Large intestine (tissue), 3 donors: ENCODE measurements at regions not wholly inside any gene's neighbourhood (a gene's known extent, or its start where the extent isn't known, plus 50 kb on each side); places are given as distances from the start of the nearest gene placed in this dataset.

Experiments
- DNase-seq, 2 donors: peaks; one replicate each; pipeline versions ENCODE4 v3.0.0 to v3.0.0-alpha.2; 2013
- H3K27ac ChIP-seq: one replicate; pipeline ENCODE4 v1.5.1; 2013; ENCODE audit warnings: low read length
- H3K27me3 ChIP-seq: 2 replicates; pipeline ENCODE4 v1.6.1; 2013; ENCODE audit warnings: low read length; ENCODE audit not compliant: control insufficient read depth, insufficient read depth
- H3K36me3 ChIP-seq: 2 replicates; pipeline ENCODE4 v1.6.1; 2013; ENCODE audit warnings: low read length; ENCODE audit not compliant: control insufficient read depth, insufficient read depth
- H3K4me1 ChIP-seq: one replicate; pipeline ENCODE4 v1.6.1; 2013; ENCODE audit warnings: low read length; ENCODE audit not compliant: control insufficient read depth, insufficient read depth
- H3K4me3 ChIP-seq: one replicate; pipeline ENCODE4 v1.5.1; 2013; ENCODE audit warnings: low read length
- H3K9me3 ChIP-seq: one replicate; pipeline ENCODE4 v1.6.1; 2013; ENCODE audit warnings: mild to moderate bottlenecking, low read depth, low read length, moderate library complexity; ENCODE audit not compliant: control insufficient read depth
- WGBS: methylation state at CpG from one replicate; pipeline ENCODE4 v1.1.5; 2013; ENCODE audit warnings: low lambda C conversion rate; ENCODE audit not compliant: insufficient coverage; 5-methylcytosine and 5-hydroxymethylcytosine counted together

- H3K36me3 ChIP-seq = no peaks in the 10 kb centered on the region
- no peaks in the 10 kb centered on the region for H3K27me3 ChIP-seq
- no peak overlapping the region for H3K4me3 ChIP-seq
- no peak for DNase-seq
- H3K9me3 ChIP-seq = no peaks in the 10 kb centered on the region
- no peaks in the 10 kb centered on the region for H3K4me1 ChIP-seq
- H3K27ac ChIP-seq = no peak overlapping the region
- no CpG with 5 or more reads among the region's 1 CpG for WGBS
Measured at GRCh38 chr7:84686373-84686772, 491.8 kb upstream of the SEMA3A start.

GRCh38 chr7:84684836-84685480 lies 490.4 kb upstream of the SEMA3A start:
- Histone ChIP-seq H3K27ac (no peak overlapping the region), H3K4me3 (no peak overlapping the region), H3K4me1 (no peaks in the 10 kb centered on the region), H3K27me3 (no peaks in the 10 kb centered on the region), H3K36me3 (no peaks in the 10 kb centered on the region), H3K9me3 (no peaks in the 10 kb centered on the region)
- DNase-seq = no peak
- WGBS = no CpG with 5 or more reads among the region's 1 CpG

GRCh38 chr7:84682543-84682942 lies 488.0 kb upstream of the SEMA3A start:
- no peaks in the 10 kb centered on the region for H3K27me3 ChIP-seq
- H3K9me3 ChIP-seq = no peaks in the 10 kb centered on the region
- no peak for DNase-seq
- no peak overlapping the region for H3K4me3 ChIP-seq
- H3K27ac ChIP-seq = no peak overlapping the region
- no peaks in the 10 kb centered on the region for H3K4me1 ChIP-seq
- 25% methylated on average over 1 of the region's 2 CpGs for WGBS
- no peaks in the 10 kb centered on the region for H3K36me3 ChIP-seq

GRCh38 chr7:84678841-84679240 lies 484.3 kb upstream of the SEMA3A start:
- DNase-seq = no peak
- H3K36me3 ChIP-seq = no peaks in the 10 kb centered on the region
- WGBS = no CpG with 5 or more reads among the region's 2 CpGs

GRCh38 chr7:84677117-84677732 lies 482.6 kb upstream of the SEMA3A start:
- no peak for DNase-seq
- no CpG with 5 or more reads among the region's 1 CpG for WGBS
- Histone ChIP-seq H3K4me1 (no peaks in the 10 kb centered on the region), H3K36me3 (no peaks in the 10 kb centered on the region), H3K4me3 (no peak overlapping the region), H3K9me3 (no peaks in the 10 kb centered on the region), H3K27ac (no peak overlapping the region), H3K27me3 (no peaks in the 10 kb centered on the region)

More at GRCh38 chr7:84678841-84679240, 484.3 kb upstream of the SEMA3A start:
- Histone ChIP-seq H3K27me3 (no peaks in the 10 kb centered on the region), H3K4me1 (no peaks in the 10 kb centered on the region), H3K27ac (no peak overlapping the region), H3K4me3 (no peak overlapping the region), H3K9me3 (no peaks in the 10 kb centered on the region)

GRCh38 chr7:84675633-84676034 lies 481.0 kb upstream of the SEMA3A start:
- Histone ChIP-seq H3K4me1 (no peaks in the 10 kb centered on the region), H3K4me3 (no peak overlapping the region), H3K9me3 (no peaks in the 10 kb centered on the region), H3K27me3 (no peaks in the 10 kb centered on the region), H3K36me3 (no peaks in the 10 kb centered on the region), H3K27ac (no peak overlapping the region)
- DNase-seq = no peak
- WGBS = 100% methylated on average over 1 of the region's 4 CpGs

GRCh38 chr7:84674236-84674913 lies 479.8 kb upstream of the SEMA3A start:
- 100% methylated on average over 1 of the region's 2 CpGs for WGBS
- DNase-seq = no peak
- no peaks in the 10 kb centered on the region for H3K27me3 ChIP-seq
- H3K9me3 ChIP-seq = no peaks in the 10 kb centered on the region
- H3K4me1 ChIP-seq = no peaks in the 10 kb centered on the region
- H3K36me3 ChIP-seq = no peaks in the 10 kb centered on the region
- H3K4me3 ChIP-seq = no peak overlapping the region
- no peak overlapping the region for H3K27ac ChIP-seq

- WGBS = 61% methylated on average over 3 of the region's 3 CpGs
- no peaks in the 10 kb centered on the region for H3K27me3 ChIP-seq
- no peaks in the 10 kb centered on the region for H3K9me3 ChIP-seq
- H3K27ac ChIP-seq = no peak overlapping the region
- H3K4me3 ChIP-seq = no peak overlapping the region
- H3K4me1 ChIP-seq = no peaks in the 10 kb centered on the region
- DNase-seq = no peak
- no peaks in the 10 kb centered on the region for H3K36me3 ChIP-seq
Measured at GRCh38 chr7:84669177-84669732, 474.7 kb upstream of the SEMA3A start.

- Histone ChIP-seq H3K36me3 (no peaks in the 10 kb centered on the region), H3K4me1 (no peaks in the 10 kb centered on the region), H3K27ac (no peak overlapping the region), H3K4me3 (no peak overlapping the region), H3K9me3 (no peaks in the 10 kb centered on the region), H3K27me3 (no peaks in the 10 kb centered on the region)
- no CpG with 5 or more reads among the region's 1 CpG for WGBS
- DNase-seq = no peak
Measured at GRCh38 chr7:84668116-84668515, 473.5 kb upstream of the SEMA3A start.

GRCh38 chr7:84666651-84667050 lies 472.1 kb upstream of the SEMA3A start:
- 86% methylated on average over 1 of the region's 2 CpGs for WGBS
- Histone ChIP-seq H3K9me3 (no peaks in the 10 kb centered on the region), H3K36me3 (no peaks in the 10 kb centered on the region), H3K4me1 (no peaks in the 10 kb centered on the region), H3K27ac (no peak overlapping the region), H3K27me3 (no peaks in the 10 kb centered on the region), H3K4me3 (no peak overlapping the region)
- no peak for DNase-seq
